DND-41 (cell line): ENCODE measurements at regions not wholly inside any gene's neighbourhood (a gene's known extent, or its start where the extent isn't known, plus 50 kb on each side); places are given as distances from the start of the nearest gene placed in this dataset.

Source experiments
- ATAC-seq: fragments of 200-7000 bp; cut with Tn5 transposase; 3 replicates; pipeline ENCODE4 v1.9.1; 2021; ENCODE audit warnings: low read depth; ENCODE audit not compliant: insufficient read depth
- DNase-seq: peaks from one replicate; pipeline ENCODE4 v3.0.0-alpha.2; 2020
- H2AFZ ChIP-seq: 2 replicates; pipeline ENCODE4 v1.6.0; 2012; ENCODE audit warnings: low read depth, low read length
- H3K27ac ChIP-seq: 2 replicates; pipeline ENCODE4 v1.5.1; 2012; ENCODE audit warnings: low read length, inconsistent platforms
- H3K27me3 ChIP-seq: fragments of 200-600 bp; sonication (generic); 2 replicates; pipeline ENCODE4 v1.6.0; 2012; ENCODE audit warnings: low read length, mild to moderate bottlenecking, inconsistent platforms; ENCODE audit not compliant: insufficient read depth, poor library complexity
- H3K36me3 ChIP-seq: 2 replicates; pipeline ENCODE4 v1.5.1; 2012; ENCODE audit warnings: low read length, inconsistent platforms; ENCODE audit not compliant: insufficient read depth
- H3K4me1 ChIP-seq: 2 replicates; pipeline ENCODE4 v1.5.1; 2012; ENCODE audit warnings: mild to moderate bottlenecking, low read length; ENCODE audit not compliant: insufficient read depth
- H3K4me2 ChIP-seq: 2 replicates; pipeline ENCODE4 v1.6.0; 2012; ENCODE audit warnings: mild to moderate bottlenecking, moderate library complexity, low read length, inconsistent platforms; ENCODE audit not compliant: insufficient read depth
- H3K4me3 ChIP-seq, 2 experiments: fragments of 200-600 bp in 1 of 2; shearing (Covaris generic) in 1 of 2; 2 replicates each; pipeline ENCODE4 v1.5.1; 2012 to 2016; ENCODE audit warnings: inconsistent platforms in 2 of 2, low read length in 2 of 2, mild to moderate bottlenecking in 2 of 2, low read depth in 1 of 2, moderate library complexity in 1 of 2
- H3K79me2 ChIP-seq: 2 replicates; pipeline ENCODE4 v1.6.0; 2012; ENCODE audit warnings: low read length, inconsistent platforms; ENCODE audit not compliant: insufficient read depth
- H3K9ac ChIP-seq: 2 replicates; pipeline ENCODE4 v1.6.0; 2012; ENCODE audit warnings: low read depth, mild to moderate bottlenecking, inconsistent platforms, low read length, moderate library complexity
- H3K9me3 ChIP-seq: 2 replicates; pipeline ENCODE4 v1.5.1; 2012; ENCODE audit warnings: low read length, moderate library complexity, mild to moderate bottlenecking, inconsistent platforms; ENCODE audit not compliant: insufficient read depth, severe bottlenecking
- H4K20me1 ChIP-seq: 2 replicates; pipeline ENCODE4 v1.6.0; 2012; ENCODE audit warnings: low read length; ENCODE audit not compliant: insufficient read depth
- EZH2 ChIP-seq: IDR thresholded peaks from 3 replicates; pipeline ENCODE4 v1.6.1; 2012; ENCODE audit warnings: borderline replicate concordance, low read depth, mild to moderate bottlenecking, moderate library complexity, low read length, inconsistent platforms; ENCODE audit not compliant: severe bottlenecking
- TF ChIP-seq, protein P1 (sequence below): IDR thresholded peaks from 2 replicates; pipeline ENCODE4 v1.5.1; 2012; ENCODE audit warnings: borderline replicate concordance, low read length, moderate library complexity, mild to moderate bottlenecking; ENCODE audit not compliant: poor library complexity, severe bottlenecking; ENCODE audit errors: extremely low read depth

DNA sequence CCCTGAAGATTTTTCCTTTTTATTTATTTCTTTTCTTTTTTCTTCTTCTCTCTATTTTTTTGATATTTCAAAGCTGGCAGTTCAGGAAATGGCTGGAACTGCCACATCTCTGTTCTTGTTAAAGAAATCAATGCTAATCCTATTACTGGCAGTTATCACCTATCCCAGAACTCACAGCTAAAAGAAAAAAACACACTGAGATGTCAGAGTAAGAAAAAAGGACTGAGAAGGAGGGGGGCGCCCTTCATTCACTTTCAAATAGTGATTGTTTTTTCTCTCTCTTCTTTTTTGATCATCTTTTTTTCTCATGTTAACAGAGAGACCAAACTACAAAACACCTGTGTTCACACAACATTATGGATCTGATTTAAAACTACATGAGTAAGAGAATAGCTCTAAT is 337.1 kb downstream of the IL20RB start:
- ATAC-seq, result no peak
- Histone ChIP-seq H2AFZ (no peak overlapping the region), H3K79me2 (no peaks in the 10 kb centered on the region), H3K27ac (no peak overlapping the region), H3K27me3 (peaks cover 12% of the 10 kb centered on the region), H3K36me3 (no peaks in the 10 kb centered on the region), H3K9me3 (no peaks in the 10 kb centered on the region), H3K9ac (no peak overlapping the region), H3K4me1 (no peaks in the 10 kb centered on the region), H3K4me2 (no peak overlapping the region), H4K20me1 (no peaks in the 10 kb centered on the region), H3K4me3 (no peak overlapping the region)
- DNase-seq, result no peak
- TF ChIP-seq, protein P1, sequence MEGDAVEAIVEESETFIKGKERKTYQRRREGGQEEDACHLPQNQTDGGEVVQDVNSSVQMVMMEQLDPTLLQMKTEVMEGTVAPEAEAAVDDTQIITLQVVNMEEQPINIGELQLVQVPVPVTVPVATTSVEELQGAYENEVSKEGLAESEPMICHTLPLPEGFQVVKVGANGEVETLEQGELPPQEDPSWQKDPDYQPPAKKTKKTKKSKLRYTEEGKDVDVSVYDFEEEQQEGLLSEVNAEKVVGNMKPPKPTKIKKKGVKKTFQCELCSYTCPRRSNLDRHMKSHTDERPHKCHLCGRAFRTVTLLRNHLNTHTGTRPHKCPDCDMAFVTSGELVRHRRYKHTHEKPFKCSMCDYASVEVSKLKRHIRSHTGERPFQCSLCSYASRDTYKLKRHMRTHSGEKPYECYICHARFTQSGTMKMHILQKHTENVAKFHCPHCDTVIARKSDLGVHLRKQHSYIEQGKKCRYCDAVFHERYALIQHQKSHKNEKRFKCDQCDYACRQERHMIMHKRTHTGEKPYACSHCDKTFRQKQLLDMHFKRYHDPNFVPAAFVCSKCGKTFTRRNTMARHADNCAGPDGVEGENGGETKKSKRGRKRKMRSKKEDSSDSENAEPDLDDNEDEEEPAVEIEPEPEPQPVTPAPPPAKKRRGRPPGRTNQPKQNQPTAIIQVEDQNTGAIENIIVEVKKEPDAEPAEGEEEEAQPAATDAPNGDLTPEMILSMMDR, result no peak
- no peak for TF ChIP-seq EZH2

DNA sequence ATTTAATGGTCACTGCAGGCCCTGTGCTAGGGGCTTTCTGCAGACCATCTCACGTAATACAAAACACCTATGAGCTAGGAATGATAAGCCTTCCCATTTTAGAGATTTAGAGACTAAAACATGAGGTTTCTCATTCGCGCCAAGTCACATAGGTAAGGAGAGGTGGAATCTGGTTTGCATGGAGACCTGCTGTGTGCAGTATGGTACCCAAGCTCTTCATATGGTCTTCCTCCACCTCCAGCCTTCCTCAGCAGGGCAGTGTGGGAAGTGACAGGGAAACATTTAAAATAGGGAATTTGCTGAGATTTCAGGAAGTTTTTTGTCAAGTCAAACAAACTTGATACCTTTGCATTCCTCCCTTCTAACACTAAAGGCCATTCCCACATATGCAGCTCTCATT is 337.6 kb downstream of the IL20RB start:
- Histone ChIP-seq H3K4me2 (no peak overlapping the region), H3K9me3 (no peaks in the 10 kb centered on the region), H3K27ac (no peak overlapping the region), H4K20me1 (no peaks in the 10 kb centered on the region), H3K79me2 (no peaks in the 10 kb centered on the region), H3K4me1 (no peaks in the 10 kb centered on the region), H3K9ac (no peak overlapping the region), H3K27me3 (peaks cover 12% of the 10 kb centered on the region), H3K36me3 (no peaks in the 10 kb centered on the region), H3K4me3 (no peak overlapping the region), H2AFZ (no peak overlapping the region)
- no peak for TF ChIP-seq EZH2
- TF ChIP-seq, protein P1, result no peak
- DNase-seq (no peak), ATAC-seq (no peak)

DNA sequence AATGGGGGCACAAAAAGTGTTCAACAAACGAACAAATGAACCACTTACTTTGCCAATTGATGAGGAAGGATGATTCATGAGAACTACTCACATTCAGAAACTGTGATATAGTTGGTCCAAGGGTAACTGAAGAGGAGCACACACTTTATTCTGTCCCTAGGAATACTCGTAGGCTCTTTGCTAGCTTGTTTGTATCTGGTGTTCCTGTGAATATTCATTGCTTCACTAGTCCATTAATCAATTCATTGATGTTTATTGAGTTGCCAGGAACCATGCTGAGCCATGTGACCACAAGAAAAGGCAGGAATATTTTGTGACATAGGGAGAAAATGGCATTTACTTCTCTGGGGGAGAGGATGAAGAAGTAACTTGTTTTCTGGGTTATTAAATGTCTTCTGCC is 338.3 kb downstream of the IL20RB start:
- H3K4me2 ChIP-seq, result no peak overlapping the region
- no peak overlapping the region for H3K27ac ChIP-seq
- H3K9ac ChIP-seq, result no peak overlapping the region
- TF ChIP-seq, protein P1, result no peak
- no peak for TF ChIP-seq EZH2
- H3K9me3 ChIP-seq, result no peaks in the 10 kb centered on the region
- H2AFZ ChIP-seq, result no peak overlapping the region
- peaks cover 12% of the 10 kb centered on the region for H3K27me3 ChIP-seq
- H4K20me1 ChIP-seq, result no peaks in the 10 kb centered on the region
- no peaks in the 10 kb centered on the region for H3K36me3 ChIP-seq
- DNase-seq, result no peak
- H3K79me2 ChIP-seq, result no peaks in the 10 kb centered on the region
- no peak for ATAC-seq
- no peaks in the 10 kb centered on the region for H3K4me1 ChIP-seq
- H3K4me3 ChIP-seq, result no peak overlapping the region

DNA sequence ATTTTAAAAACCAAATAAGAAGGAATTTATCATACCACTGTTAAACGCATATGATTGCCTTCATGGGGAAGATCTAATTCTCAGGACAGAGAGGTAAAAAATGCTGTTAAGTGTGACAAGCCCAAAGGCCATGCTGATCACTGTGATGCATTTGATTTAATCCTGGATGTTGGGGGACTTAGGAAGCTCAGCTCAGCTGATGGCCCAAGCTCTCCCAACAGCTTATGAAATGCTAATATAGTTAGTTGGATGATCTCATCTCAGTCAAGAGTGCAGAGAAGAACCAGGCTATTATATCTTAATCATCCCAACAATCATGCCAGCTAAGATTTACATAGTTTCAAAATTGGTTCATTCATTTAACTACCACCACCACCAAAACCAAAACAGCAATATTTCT is 340.0 kb downstream of the IL20RB start:
- H3K36me3 ChIP-seq, result no peaks in the 10 kb centered on the region
- no peaks in the 10 kb centered on the region for H4K20me1 ChIP-seq
- H3K27me3 ChIP-seq, result peaks cover 12% of the 10 kb centered on the region
- H3K4me1 ChIP-seq, result no peaks in the 10 kb centered on the region
- no peak overlapping the region for H3K4me2 ChIP-seq
- no peaks in the 10 kb centered on the region for H3K79me2 ChIP-seq
- no peaks in the 10 kb centered on the region for H3K9me3 ChIP-seq
- no peak overlapping the region for H2AFZ ChIP-seq
- DNase-seq (no peak), ATAC-seq (no peak)
- TF ChIP-seq EZH2, result no peak
- TF ChIP-seq, protein P1, result no peak
- no peak overlapping the region for H3K27ac ChIP-seq
- no peak overlapping the region for H3K4me3 ChIP-seq
- no peak overlapping the region for H3K9ac ChIP-seq
